Muscle layer of colon (tissue), 2 donors: ENCODE measurements at regions not wholly inside any gene's neighbourhood (a gene's known extent, or its start where the extent isn't known, plus 50 kb on each side); places are given as distances from the start of the nearest gene placed in this dataset.

ENCODE experiments used
- H3K27ac ChIP-seq: one replicate; pipeline ENCODE4 v1.7.0; 2013; ENCODE audit warnings: low read depth, mild to moderate bottlenecking, low read length, moderate library complexity
- H3K27me3 ChIP-seq, 2 donors: one replicate each; pipeline ENCODE4 v1.7.0; 2013; ENCODE audit warnings: low read length in 2 of 2, mild to moderate bottlenecking in 2 of 2; ENCODE audit not compliant: insufficient read depth in 2 of 2, control insufficient read depth in 1 of 2
- H3K36me3 ChIP-seq: one replicate; pipeline ENCODE4 v1.7.0; 2013; ENCODE audit warnings: mild to moderate bottlenecking, low read length; ENCODE audit not compliant: insufficient read depth
- H3K4me1 ChIP-seq: one replicate; pipeline ENCODE4 v1.7.0; 2013; ENCODE audit warnings: mild to moderate bottlenecking, low read length; ENCODE audit not compliant: insufficient read depth
- H3K4me3 ChIP-seq, 2 donors: one replicate each; pipeline ENCODE4 v1.7.0; 2013; ENCODE audit warnings: low read length in 2 of 2, low read depth in 1 of 2, mild to moderate bottlenecking in 1 of 2, moderate library complexity in 1 of 2
- H3K9ac ChIP-seq: one replicate; pipeline ENCODE4 v1.7.0; 2013; ENCODE audit warnings: low read length
- H3K9me3 ChIP-seq: one replicate; pipeline ENCODE4 v1.7.0; 2013; ENCODE audit warnings: mild to moderate bottlenecking, low read length
- donor health status: abdominal sarcoma.
- donor health status: Adenocarcinoma of cecum.

- no peak overlapping the region for H3K27ac ChIP-seq
- H3K9ac ChIP-seq, result no peak overlapping the region
- no peaks in the 10 kb centered on the region for H3K4me1 ChIP-seq
- H3K4me3 ChIP-seq, result no peak overlapping the region
- H3K36me3 ChIP-seq, result no peaks in the 10 kb centered on the region
- H3K9me3 ChIP-seq, result no peaks in the 10 kb centered on the region
- H3K27me3 ChIP-seq, result no peaks in the 10 kb centered on the region
These were observed 373.4 kb downstream of the NUAK1 start for GRCh38 chr12:105765053-105766014.

GRCh38 chr12:105766029-105766428 lies 372.7 kb downstream of the NUAK1 start:
- no peaks in the 10 kb centered on the region for H3K36me3 ChIP-seq
- no peaks in the 10 kb centered on the region for H3K4me1 ChIP-seq
- H3K27me3 ChIP-seq, result no peaks in the 10 kb centered on the region
- no peak overlapping the region for H3K27ac ChIP-seq
- H3K9ac ChIP-seq, result no peak overlapping the region
- no peak overlapping the region for H3K4me3 ChIP-seq
- no peaks in the 10 kb centered on the region for H3K9me3 ChIP-seq

- Histone ChIP-seq H3K9me3 (no peaks in the 10 kb centered on the region), H3K36me3 (no peaks in the 10 kb centered on the region), H3K4me3 (no peak overlapping the region), H3K27ac (no peak overlapping the region), H3K4me1 (peaks cover 8% of the 10 kb centered on the region), H3K9ac (no peak overlapping the region), H3K27me3 (no peaks in the 10 kb centered on the region)
These were observed 369.3 kb downstream of the NUAK1 start for GRCh38 chr12:105769486-105769885.

GRCh38 chr12:105773471-105773870 lies 365.3 kb downstream of the NUAK1 start:
- Histone ChIP-seq H3K27ac (no peak overlapping the region), H3K4me3 (no peak overlapping the region), H3K9me3 (no peaks in the 10 kb centered on the region), H3K36me3 (no peaks in the 10 kb centered on the region), H3K4me1 (peaks cover 8% of the 10 kb centered on the region), H3K27me3 (no peaks in the 10 kb centered on the region), H3K9ac (no peak overlapping the region)

- H3K9me3 ChIP-seq, result no peaks in the 10 kb centered on the region
- H3K4me3 ChIP-seq, result no peak overlapping the region
- H3K9ac ChIP-seq, result no peak overlapping the region
- peaks cover 8% of the 10 kb centered on the region for H3K4me1 ChIP-seq
- H3K36me3 ChIP-seq, result no peaks in the 10 kb centered on the region
- no peaks in the 10 kb centered on the region for H3K27me3 ChIP-seq
- H3K27ac ChIP-seq, result no peak overlapping the region
These were observed 364.7 kb downstream of the NUAK1 start for GRCh38 chr12:105774037-105774436.

- H3K4me1 ChIP-seq, result peaks cover 8% of the 10 kb centered on the region
These were observed 363.4 kb downstream of the NUAK1 start for GRCh38 chr12:105775343-105775742.

GRCh38 chr12:105783983-105784947 lies 354.5 kb downstream of the NUAK1 start:
- no peaks in the 10 kb centered on the region for H3K9me3 ChIP-seq
- H3K4me3 ChIP-seq, result no peak overlapping the region
- H3K27me3 ChIP-seq, result no peaks in the 10 kb centered on the region
- no peaks in the 10 kb centered on the region for H3K36me3 ChIP-seq
- H3K27ac ChIP-seq, result no peak overlapping the region
- no peak overlapping the region for H3K9ac ChIP-seq
- H3K4me1 ChIP-seq, result no peaks in the 10 kb centered on the region

More at GRCh38 chr12:105775343-105775742, 363.4 kb downstream of the NUAK1 start:
- no peak overlapping the region for H3K4me3 ChIP-seq
- H3K27ac ChIP-seq, result no peak overlapping the region
- H3K27me3 ChIP-seq, result no peaks in the 10 kb centered on the region
- H3K9ac ChIP-seq, result no peak overlapping the region
- H3K9me3 ChIP-seq, result no peaks in the 10 kb centered on the region
- H3K36me3 ChIP-seq, result no peaks in the 10 kb centered on the region

GRCh38 chr12:105793421-105793820 lies 345.3 kb downstream of the NUAK1 start:
- no peaks in the 10 kb centered on the region for H3K9me3 ChIP-seq
- H3K9ac ChIP-seq, result no peak overlapping the region
- H3K4me3 ChIP-seq, result no peak overlapping the region
- H3K4me1 ChIP-seq, result no peaks in the 10 kb centered on the region
- no peaks in the 10 kb centered on the region for H3K27me3 ChIP-seq
- no peaks in the 10 kb centered on the region for H3K36me3 ChIP-seq
- H3K27ac ChIP-seq, result no peak overlapping the region

GRCh38 chr12:105798256-105798845 lies 340.4 kb downstream of the NUAK1 start:
- Histone ChIP-seq H3K9me3 (no peaks in the 10 kb centered on the region), H3K27me3 (no peaks in the 10 kb centered on the region)

GRCh38 chr12:105799103-105799502 lies 339.7 kb downstream of the NUAK1 start:
- Histone ChIP-seq H3K9ac (no peak overlapping the region), H3K27me3 (no peaks in the 10 kb centered on the region), H3K27ac (no peak overlapping the region), H3K4me3 (no peak overlapping the region), H3K9me3 (no peaks in the 10 kb centered on the region), H3K4me1 (no peaks in the 10 kb centered on the region), H3K36me3 (no peaks in the 10 kb centered on the region)

More at GRCh38 chr12:105798256-105798845, 340.4 kb downstream of the NUAK1 start:
- Histone ChIP-seq H3K4me3 (no peak overlapping the region), H3K27ac (no peak overlapping the region), H3K9ac (no peak overlapping the region), H3K36me3 (no peaks in the 10 kb centered on the region), H3K4me1 (no peaks in the 10 kb centered on the region)

- H3K36me3 ChIP-seq, result no peaks in the 10 kb centered on the region
- H3K27me3 ChIP-seq, result no peaks in the 10 kb centered on the region
- no peak overlapping the region for H3K4me3 ChIP-seq
- no peak overlapping the region for H3K9ac ChIP-seq
- no peak overlapping the region for H3K27ac ChIP-seq
- no peaks in the 10 kb centered on the region for H3K9me3 ChIP-seq
- no peaks in the 10 kb centered on the region for H3K4me1 ChIP-seq
These were observed 337.4 kb downstream of the NUAK1 start for GRCh38 chr12:105801351-105801750.
